ENCODE measurements at regions not wholly inside any gene's neighbourhood (a gene's known extent, or its start where the extent isn't known, plus 50 kb on each side); places are given as distances from the start of the nearest gene placed in this dataset.

DNA sequence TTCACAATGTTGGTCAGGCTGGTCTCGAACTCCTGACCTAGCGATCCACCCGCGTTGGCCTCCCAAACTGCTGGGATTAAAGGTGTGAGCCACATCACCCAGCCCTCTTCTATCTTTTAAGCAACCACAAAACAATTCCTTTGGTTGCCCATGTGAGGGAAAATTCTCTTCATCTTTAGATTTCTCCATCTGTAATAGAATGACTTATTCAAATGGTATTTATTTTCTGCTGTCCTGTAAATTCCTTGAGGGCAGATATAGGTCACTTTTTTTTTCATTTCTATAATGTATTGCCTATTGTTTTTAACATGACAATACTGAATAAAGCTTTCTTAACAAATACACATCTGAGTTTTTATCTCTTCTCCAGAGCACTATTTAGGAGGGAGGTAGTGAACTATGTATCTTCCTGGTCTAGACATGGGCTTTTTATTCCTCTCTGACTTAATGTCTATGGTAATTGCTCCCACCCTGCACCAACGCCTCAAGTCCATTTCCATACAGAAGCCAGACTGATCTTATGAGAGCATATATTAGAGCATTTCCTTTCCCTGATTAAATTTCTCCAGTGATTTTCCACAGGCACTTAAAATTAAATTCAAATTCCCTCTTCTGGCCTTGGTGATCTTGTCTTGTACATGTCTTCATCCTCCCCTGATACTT, 595.6 kb downstream of the CAAP1 start:
- no peak for ATAC-seq

DNA sequence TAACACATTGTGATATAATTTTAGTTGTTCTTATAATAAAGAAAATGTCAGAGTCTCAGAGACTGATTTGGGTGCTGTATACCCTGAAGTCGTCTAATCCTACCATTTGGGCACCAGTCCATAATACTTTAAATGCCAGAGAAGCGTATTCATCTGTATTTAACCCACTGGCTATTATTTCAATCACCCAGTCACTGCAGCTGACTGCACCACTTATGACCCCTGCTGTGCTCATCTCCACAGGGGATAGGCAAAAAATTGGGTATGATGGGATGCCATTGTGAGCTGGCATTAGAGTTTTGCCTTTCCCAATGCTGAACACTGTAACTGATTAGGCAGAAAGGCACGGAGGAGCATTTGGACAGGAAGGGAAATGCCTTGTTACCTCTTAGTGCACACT, 599.7 kb downstream of the CAAP1 start:
- no peak for ATAC-seq

DNA sequence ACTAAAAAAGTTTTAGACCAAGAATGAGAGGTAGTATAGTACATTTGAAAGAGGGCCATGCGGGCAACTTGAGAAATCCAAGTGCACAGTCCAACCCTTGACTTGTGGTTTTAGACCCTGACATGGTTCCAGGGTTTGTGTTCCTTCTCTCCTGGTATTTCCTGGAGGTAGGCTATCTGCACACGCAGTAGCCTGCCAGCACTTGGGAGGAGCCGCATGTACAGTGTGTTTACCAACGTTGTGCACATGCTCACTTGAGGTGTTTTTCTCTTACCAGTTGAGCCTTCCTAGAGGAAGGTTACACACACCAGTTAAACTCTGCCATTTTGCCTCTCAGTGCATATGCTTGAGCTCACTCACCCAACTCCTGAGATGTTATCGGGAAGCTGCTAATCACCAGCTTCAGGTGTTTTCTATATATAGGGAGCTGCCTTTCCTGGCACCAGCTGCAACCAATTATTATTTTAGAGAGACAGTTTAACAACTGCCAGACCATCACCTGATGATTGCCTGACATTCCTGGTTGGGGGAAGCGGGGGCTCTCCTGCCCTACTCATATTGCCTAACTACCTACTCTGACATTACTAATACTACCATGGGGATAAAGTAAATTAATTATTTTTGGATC, 593.4 kb upstream of the TUSC1 start:
- ATAC-seq: no peak

DNA sequence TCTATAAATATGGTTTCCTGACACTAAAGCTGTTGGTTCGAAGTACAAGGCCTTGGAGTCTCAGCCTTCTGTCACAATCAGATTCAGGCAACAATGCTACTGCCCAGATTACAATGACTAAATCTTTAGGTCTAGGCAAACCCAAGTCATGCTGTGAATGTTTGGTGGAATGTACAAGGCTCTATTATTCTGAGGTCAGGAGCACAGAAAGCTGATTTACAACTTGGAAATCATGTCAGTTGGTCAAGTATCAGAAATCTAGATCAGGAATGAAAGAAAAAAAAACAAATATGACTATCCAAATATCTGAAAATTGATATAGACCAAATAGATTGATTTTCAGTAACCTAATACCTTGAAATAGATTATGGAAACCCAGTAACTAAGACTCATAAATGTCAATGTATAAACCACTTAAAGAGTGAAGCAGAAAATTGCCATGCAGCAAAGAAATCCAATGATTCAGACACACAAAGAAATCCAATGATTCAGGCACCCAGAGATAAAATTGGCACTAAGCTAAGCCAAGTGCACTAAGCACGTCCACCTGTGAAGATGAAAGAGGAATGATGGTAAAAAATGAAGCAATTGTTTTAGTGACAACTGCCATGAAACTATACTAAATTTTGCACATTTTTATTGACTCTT, 588.0 kb upstream of the TUSC1 start:
- no peak for ATAC-seq

DNA sequence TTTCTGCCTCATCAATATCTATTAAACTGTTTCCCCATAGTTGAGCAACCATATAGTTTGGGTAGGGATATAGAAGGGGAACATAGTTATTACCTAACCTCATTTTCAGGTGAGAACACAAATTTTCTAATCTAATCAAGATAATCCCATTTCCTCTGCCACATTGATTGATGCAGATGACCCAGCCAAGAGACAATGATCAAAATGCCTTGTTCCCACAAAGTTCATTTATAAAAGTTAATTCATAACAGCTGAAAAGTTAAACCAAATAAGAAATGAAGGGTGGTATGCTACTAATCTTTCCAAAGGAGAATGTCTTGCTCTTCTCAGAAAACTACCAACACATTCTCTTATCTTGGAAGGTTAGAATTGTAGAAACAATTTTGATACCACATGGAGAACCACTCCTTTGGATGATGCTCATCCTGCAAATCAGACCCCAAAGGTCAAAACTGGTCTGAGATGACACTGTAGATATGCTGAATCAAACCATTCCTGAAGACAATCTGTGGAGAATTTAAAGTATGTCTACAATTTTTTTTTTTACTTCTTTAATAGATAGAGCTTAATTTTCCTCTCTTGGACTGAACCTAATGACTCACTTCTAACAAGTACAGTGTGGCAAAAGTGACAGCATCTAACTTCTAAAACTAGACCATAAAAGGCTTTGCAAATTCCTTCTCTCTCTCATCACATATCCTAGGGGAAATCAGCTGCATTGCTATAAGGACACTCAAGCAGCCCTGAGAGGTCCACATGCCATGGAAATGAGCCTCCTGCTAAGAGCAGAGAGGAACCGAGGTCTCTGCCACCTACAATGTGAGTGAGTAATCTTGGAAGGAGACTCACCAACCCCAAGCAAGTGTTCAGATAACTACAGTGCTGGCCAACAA, 586.7 kb upstream of the TUSC1 start:
- ATAC-seq: no peak

DNA sequence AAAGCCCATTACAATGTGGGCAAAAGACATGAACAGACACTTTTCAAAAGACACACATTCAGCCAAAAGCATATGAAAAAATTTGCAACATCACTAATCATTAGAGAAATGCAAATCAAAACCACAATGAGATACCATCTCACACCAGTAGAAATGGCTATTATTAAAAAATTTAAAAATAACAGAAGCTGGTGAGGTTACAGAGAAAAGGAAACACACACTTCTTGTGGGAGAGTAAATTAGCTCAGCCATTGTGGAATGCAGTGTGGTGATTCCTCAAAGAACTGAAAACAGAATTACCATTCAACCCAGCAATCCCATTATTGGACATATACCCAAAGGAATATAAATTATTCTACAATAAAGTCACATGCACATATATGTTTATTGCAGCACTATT, 585.2 kb upstream of the TUSC1 start:
- no peak for ATAC-seq

DNA sequence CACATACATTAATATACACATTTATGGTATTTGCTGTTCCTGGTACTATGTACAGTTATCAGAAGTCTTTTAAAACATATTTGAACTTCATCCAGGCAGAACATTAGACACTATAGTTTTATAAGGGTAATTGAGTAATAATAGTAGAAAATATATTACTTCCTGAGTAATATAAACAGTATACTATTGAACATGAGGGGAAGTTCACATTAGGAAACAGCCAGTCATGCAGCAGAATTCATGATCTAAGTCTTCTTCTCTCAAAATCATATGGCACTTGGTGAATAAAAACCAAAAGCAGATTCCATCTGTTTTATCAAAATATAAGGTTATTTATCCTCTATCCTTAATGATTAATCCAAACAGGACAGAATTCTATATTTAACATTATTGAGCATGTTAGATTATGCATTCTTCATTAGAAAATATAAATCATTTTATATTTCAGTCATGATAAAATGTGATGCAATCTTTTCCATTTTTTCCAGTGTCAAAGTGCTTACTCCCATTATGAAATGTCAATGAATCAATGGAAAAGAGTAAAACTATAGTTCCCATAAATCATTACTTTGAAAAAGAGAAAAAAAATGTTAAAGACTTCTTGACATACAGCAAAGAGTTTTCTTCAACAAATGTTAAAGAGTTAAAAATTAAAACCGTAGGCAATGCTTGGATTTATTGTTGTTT, 584.3 kb upstream of the TUSC1 start:
- no peak for ATAC-seq

DNA sequence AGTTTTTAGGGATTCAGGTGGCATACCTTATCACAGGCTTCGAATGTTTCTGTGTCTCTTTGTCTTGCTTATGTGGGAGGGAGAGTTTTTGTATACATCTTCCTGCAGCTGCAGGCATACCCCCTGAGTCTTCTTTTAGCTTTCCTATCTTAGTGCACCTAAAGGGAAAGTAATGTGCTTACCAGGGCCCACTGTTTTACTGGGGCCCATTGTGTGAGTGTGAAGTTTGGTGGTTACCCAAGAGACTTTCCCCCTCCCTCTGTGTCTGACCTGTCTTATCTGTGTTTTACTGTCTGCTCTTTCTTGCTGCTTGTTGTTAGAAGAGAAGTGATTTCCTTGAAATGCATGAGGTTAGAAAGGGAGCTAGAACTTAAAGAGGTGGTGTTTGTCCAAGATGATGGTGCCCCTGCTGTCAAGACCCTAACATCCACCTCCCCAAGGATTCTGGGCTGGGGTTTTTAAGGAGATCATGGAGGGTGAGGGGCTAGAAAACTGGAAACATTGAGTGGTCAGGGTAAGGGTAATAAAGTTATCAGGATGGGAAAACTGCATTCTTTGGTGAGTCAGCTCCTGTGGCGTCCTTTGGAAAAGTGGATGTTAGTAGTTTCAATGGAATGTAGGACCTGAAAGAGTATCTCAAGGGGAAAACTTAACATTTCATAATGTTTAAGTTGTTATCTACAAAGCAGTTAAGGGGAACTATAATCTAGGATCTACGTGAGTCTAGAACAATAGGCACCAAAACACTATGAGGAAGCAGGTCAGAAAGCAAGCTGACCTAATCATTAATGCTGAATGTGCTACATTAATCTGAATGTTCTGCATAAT, 583.5 kb upstream of the TUSC1 start:
- no peak for ATAC-seq

DNA sequence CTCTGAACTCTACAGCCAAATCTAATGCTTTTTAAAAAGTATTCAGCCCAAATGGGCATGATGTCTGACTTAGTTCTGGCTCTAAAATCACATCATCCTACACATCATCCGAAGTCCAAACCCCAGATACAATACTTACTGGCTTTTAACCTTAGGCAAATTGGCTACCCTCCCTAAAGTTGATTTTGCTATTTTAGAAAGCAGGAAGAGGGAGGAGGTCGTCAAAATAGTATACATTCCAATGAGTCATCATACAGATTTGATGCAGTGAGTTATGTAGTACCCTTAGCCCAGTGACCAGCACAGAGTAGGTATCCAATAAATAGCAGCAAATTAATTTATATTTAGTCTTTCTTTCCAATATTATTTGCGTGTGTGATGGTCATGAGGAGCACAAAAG, 582.0 kb upstream of the TUSC1 start:
- no peak for ATAC-seq

DNA sequence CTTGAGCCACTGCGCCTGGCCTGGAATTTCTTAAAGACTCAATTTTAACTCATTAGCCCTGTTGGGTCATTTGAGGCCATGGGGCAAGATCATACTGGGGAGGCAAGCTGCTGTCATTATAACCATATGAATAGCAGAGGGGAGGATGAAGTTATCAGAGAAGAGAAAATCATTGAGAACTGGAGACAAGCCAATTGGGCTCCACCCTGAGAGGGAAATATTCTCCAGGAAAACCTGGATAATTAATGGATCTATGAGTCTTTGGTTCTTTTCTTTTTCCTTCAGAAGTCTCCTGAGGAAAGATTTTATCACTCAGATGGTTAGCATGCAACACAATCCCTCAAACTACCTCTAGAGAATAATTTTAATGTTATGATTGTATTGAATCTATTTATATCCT, 569.6 kb upstream of the TUSC1 start:
- no peak for ATAC-seq

DNA sequence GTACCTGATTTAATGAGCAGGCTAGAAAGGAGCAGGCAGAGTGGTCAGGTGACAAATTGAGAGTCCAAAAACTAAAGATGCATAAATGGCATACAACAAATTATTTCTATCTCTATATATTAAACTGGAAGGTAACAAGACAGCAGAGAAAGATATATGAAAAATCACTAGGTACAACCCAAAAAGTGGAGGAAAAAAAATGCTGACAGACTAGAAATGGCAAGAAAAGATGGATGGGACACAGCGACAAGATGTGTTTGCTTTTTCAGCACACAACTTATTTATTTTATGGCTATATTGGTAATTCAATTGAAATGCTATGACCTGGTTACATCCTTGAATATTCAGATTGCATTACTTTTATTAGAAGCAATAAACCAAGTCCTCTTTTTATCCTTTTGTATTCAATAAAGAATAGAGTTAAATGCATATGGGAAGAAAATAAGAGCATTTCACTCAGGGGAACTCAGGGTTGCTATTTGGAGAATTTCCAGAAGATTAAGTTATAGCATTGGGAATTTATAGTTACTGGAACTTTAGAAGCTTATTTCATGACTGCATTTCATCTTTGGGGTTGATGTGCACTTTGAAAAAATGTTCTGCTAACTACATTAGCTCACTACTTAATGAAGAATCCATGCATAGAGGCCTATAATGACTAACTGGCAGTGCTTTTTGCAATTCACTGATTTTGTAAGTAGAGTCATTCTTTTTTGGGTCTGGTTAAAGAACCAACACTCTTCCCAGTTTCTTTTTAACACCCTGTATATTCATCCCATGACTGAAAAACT, 566.6 kb upstream of the TUSC1 start:
- no peak for ATAC-seq

DNA sequence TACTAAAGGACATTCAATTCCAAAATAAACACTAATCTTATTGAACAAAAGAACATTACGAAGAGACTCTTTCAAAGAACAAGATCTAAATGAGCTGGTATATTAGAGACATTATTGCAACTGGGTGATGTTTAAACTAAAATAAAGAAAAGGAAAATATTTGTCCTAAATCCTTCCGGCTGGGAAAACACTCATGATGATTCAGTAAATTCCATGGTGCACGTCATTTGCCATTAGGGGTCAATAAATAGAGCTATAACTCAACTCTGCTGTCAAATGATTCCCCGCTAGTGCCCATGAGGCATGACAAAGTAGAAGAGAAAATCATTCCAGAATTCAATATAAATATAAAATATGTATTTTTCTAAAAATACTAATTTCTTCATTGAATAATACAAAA, 565.5 kb upstream of the TUSC1 start:
- ATAC-seq: no peak

DNA sequence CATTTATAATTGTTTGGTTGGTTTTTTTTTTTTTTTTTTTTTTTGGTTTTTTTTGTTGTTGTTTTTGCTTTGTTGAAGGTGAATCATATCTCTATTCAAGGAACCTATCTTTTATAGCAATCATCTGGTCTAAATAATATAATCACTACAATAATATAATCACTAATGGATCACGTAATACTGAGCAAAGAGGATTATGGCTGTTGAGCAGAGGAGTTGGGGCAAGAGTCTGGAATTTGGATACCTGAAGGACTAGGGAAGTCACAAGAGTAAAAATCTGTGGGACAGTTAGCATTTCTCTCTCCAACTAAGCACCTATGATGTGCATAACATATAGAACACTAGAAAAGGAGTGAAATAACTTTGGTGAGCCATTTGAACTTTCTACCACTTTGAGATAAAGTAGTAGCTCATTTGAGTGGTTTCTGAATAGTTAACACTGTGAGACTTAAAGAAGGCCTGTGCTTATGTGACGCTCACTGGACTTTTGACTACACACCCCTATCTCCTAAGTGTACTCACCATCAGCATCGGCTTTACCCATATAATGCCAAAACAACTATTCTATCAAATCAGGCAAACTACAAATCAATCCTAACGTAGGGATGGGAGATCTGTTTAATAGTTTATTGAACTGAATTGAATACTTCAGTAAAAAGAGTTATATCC, 564.9 kb upstream of the TUSC1 start:
- ATAC-seq: no peak

DNA sequence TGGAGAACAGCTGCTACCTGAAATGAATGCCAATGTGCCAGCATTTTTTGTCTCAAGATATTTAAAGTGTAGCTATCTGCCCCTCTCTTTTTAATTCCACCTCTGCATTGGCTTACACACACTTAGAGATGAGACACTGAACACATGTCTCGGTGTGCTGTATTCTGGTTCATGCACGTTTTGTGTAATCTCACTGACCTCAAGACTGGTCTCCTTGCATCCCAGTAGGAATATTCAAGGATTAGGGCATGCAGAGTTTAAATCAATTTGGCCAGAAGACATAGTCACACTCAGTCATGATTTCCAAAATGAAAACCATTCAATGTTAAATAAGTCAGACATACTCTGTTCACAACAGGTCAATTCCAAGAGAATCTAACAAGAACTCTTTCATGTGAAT, 561.8 kb upstream of the TUSC1 start:
- no peak for ATAC-seq

DNA sequence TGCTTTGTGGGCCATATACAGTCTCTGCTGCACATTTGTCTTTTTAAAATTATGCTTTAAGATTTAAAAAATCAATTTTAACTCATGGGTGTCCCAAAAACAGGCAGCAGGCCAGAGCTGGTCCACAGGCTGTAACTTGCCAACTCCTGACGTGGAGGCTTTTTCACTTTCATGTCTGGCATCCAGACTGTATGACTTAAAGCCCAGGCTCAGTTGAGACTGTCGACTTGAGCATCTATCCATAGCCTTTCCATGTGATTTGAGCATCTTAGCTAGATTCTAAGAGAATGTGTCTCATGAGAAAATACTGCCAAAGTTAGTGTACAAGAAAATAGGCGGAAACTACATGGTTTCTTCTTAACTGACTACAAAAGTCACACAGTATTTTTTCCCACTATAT, 559.0 kb upstream of the TUSC1 start:
- no peak for ATAC-seq

DNA sequence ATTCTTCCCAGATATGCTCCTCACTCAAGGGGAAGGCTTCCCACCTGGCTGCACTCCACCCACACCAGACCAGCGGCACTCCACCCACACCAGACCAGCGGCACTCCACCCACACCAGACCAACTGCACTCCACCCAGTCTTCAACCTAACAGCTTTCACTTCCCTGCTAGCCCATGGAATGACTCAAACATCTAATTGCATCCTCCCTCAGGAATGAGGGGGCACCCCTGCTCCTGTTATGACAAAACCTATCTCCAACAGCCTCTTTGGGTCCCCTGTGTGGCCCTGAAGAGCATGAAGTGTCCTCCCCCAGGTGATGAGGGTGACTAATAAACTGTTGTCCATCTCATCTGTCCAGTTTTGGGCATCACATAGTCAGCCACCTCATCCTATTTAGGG, 556.6 kb upstream of the TUSC1 start:
- peak in 1 of 2 donors; percentile 17 for ATAC-seq

DNA sequence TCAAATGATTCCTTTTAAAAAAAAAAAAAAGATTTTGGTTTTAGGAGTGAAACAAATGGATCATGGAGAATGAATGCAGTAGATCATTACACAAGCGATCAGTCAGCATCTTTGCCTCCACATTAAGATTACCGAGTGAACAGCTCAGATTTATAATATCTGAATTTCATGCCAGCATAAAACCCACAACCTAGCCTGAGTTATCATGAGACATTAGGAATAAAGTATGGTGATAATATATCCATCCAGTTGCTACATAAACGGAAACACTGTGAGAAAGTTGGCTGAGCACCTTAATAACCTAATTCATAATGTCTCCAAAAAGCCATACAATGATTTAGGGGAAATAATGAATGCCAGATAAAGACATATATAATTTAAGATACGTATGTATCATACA, 553.1 kb upstream of the TUSC1 start:
- ATAC-seq: no peak

DNA sequence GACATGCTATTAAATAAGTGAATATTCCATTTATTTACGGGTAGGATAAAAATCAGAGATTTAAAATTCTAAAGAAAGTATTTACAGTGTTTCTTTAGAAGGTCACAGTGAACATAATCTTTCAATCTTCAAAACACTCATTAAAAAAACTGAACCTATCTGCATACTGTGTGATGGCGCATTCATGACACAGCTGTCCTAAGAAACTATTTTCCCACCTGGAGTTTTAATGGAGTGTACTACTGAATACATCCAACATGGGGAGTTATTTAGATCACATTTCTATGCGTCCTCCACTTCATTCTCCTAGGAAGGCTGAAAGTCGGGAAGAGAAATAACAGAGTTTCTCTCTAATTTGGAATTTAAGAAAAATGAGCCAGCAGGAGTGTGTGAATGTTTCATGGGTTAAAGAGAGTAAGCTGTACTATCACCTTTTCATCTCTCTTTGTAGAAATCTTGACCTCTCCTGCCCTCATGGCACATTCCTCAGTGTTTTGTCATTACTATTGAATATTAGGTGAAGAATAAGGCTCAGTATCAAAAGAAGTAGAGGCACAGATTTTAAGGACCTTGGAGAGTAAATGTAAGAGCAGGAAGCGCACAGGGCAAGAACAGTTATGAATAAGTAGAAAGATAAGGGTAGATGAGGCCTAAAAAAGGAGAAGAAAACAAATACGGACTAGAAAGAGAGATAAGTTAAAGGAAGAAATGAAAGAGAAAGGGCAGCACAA, 551.2 kb upstream of the TUSC1 start:
- ATAC-seq: no peak

DNA sequence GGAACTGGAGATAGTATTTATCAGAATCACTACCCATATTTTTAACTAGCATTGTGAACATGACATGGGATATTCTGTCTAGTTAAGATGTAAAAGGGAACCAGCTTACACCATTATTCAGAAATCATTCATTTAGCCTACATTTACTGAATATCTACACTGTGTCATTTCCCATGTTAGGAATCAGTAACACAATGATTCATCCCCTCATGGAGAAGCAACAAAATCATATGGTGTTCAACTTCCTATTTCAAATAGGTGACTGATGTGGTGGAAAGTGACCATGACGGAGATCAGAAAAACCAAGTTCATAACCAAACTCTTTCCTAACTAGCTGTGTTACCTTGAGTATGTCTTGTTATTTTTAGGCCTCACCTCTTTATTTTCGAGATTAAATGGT, 550.0 kb upstream of the TUSC1 start:
- no peak for ATAC-seq

DNA sequence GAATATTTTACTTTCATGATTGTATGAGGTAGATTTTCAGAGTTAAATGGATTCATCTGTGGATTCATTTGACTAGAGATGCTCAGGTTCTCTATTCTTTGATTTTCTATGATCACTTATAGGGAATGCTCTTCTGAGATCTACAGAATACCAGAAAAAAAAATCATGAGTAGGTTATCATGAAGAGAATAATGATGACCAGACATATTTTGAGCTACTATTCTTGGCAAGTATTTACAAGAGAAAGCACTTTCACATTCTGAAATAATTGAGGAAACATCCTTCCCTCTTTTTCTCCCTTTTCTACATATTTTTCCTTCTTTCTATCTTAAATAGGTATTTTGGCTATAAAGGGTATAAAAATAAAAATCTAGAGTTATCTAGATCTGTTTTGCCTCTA, 543.0 kb upstream of the TUSC1 start:
- no peak for ATAC-seq

All from activated CD4-positive, CD25-positive, alpha-beta regulatory T cell treated with anti-CD3 and anti-CD28 coated beads, Interleukin-2, amount 50 U/mL, for 24 hours (primary cell).